ENCODE measurements at regions not wholly inside any gene's neighbourhood (a gene's known extent, or its start where the extent isn't known, plus 50 kb on each side); places are given as distances from the start of the nearest gene placed in this dataset.

DNA sequence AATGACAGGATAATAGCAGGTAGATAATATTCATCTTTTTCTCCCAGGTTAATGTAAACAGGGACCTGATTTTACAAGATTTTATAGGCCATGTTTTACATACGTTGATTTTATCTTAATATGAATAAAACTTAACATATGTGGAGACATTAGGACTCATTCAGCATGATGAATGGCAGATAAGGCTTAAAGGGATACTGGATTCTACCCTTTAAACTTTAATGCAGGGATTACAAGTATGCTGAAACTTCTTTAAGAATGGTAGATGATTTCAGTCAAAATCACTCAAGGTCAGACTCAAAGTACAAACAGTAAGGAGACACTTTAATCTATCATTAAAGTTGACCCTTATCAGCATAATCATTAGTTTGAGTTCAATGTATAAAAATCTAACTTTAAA, 274.5 kb upstream of the IZUMO3 start:
- no peak for FAIRE-seq
- Histone ChIP-seq H3K4me2 (ENCODE audit: low read depth, low read length) (no peak overlapping the region), H3K79me2 (ENCODE audit: insufficient read depth, low read length) (no peaks in the 10 kb centered on the region), H3K36me3 (replicated peaks in 1 of 2; ENCODE audit: control insufficient read depth in 1 of 2, insufficient read depth in 2 of 2, low read length in 2 of 2) (no peaks in the 10 kb centered on the region), H3K9me3 (ENCODE audit: low read length) (peaks cover 60% of the 10 kb centered on the region), H3K27ac (ENCODE audit: extremely low read length, insufficient read depth, low read length) (no peak overlapping the region), H3K27me3 (ENCODE audit: control insufficient read depth in 1 of 2, insufficient read depth in 2 of 2, low read length in 2 of 2) (no peaks in the 10 kb centered on the region), H3K9ac (ENCODE audit: insufficient read depth, low read depth, low read length) (no peak overlapping the region), H2AFZ (ENCODE audit: low read length) (no peak overlapping the region), H4K20me1 (ENCODE audit: insufficient read depth, low read length) (no peaks in the 10 kb centered on the region), H3K4me1 (ENCODE audit: insufficient read depth, low read length) (no peaks in the 10 kb centered on the region), H3K4me3 (replicated peaks in 1 of 3; ENCODE audit: insufficient read depth in 1 of 3, low read depth in 2 of 3, low read length in 3 of 3) (no peak overlapping the region)
- in situ Hi-C loops (cut with HindIII; ENCODE audit: extremely low pct_ligation_motif_present, low pct_unique_long_range_greater_than_20kb), result loop anchor here (25.0 kb wide), 1 partner anchor 108 kb away; no protein-coding TSS in a partner anchor
- intact Hi-C loops (cut with micrococcal nuclease; ENCODE audit: unreplicated experiment), result no loop called here
- no TSS peak for BruUV-seq (replicated peaks)
- ChIA-PET POLR2A (no interaction called here), CTCF (ENCODE audit: low intra/inter-chr PET ratio, low total read pairs) (no interaction called here)
- DNase-seq (ENCODE audit: low spot score), result no peak
- no peak for ATAC-seq
- 4% methylated on average over 1 of the region's 1 CpG for WGBS (ENCODE audit: low lambda C conversion rate)
- no peak for TF ChIP-seq NAIF1 (CRISPR knock-in tag; IDR thresholded peaks at IDR 0.05; ENCODE audit: borderline replicate concordance)
- no peak for TF ChIP-seq ZNF569 (CRISPR knock-in tag; IDR thresholded peaks at IDR 0.05; ENCODE audit: borderline replicate concordance)
- no peak for TF ChIP-seq YEATS2 (CRISPR knock-in tag; IDR thresholded peaks at IDR 0.05; ENCODE audit: borderline replicate concordance)
- TF ChIP-seq MZF1 (CRISPR knock-in tag; IDR thresholded peaks at IDR 0.05; ENCODE audit: borderline replicate concordance), result no peak
- TF ChIP-seq, protein P1, sequence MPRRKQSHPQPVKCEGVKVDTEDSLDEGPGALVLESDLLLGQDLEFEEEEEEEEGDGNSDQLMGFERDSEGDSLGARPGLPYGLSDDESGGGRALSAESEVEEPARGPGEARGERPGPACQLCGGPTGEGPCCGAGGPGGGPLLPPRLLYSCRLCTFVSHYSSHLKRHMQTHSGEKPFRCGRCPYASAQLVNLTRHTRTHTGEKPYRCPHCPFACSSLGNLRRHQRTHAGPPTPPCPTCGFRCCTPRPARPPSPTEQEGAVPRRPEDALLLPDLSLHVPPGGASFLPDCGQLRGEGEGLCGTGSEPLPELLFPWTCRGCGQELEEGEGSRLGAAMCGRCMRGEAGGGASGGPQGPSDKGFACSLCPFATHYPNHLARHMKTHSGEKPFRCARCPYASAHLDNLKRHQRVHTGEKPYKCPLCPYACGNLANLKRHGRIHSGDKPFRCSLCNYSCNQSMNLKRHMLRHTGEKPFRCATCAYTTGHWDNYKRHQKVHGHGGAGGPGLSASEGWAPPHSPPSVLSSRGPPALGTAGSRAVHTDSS (CRISPR knock-in tag; conservative IDR thresholded peaks at IDR 0.05), result no peak
- TF ChIP-seq NR2C2 (CRISPR knock-in tag; IDR thresholded peaks at IDR 0.05; ENCODE audit: borderline replicate concordance), result no peak
- no peak for TF ChIP-seq HOXA3 (CRISPR knock-in tag; IDR thresholded peaks at IDR 0.05)
- TF ChIP-seq, protein P2, sequence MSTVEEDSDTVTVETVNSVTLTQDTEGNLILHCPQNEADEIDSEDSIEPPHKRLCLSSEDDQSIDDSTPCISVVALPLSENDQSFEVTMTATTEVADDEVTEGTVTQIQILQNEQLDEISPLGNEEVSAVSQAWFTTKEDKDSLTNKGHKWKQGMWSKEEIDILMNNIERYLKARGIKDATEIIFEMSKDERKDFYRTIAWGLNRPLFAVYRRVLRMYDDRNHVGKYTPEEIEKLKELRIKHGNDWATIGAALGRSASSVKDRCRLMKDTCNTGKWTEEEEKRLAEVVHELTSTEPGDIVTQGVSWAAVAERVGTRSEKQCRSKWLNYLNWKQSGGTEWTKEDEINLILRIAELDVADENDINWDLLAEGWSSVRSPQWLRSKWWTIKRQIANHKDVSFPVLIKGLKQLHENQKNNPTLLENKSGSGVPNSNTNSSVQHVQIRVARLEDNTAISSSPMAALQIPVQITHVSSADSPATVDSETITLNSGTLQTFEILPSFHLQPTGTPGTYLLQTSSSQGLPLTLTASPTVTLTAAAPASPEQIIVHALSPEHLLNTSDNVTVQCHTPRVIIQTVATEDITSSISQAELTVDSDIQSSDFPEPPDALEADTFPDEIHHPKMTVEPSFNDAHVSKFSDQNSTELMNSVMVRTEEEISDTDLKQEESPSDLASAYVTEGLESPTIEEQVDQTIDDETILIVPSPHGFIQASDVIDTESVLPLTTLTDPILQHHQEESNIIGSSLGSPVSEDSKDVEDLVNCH (CRISPR knock-in tag; IDR thresholded peaks at IDR 0.05), result no peak
- TF ChIP-seq GLI4 (CRISPR knock-in tag; IDR thresholded peaks at IDR 0.05; ENCODE audit: borderline replicate concordance), result no peak
- TF ChIP-seq, protein P3, sequence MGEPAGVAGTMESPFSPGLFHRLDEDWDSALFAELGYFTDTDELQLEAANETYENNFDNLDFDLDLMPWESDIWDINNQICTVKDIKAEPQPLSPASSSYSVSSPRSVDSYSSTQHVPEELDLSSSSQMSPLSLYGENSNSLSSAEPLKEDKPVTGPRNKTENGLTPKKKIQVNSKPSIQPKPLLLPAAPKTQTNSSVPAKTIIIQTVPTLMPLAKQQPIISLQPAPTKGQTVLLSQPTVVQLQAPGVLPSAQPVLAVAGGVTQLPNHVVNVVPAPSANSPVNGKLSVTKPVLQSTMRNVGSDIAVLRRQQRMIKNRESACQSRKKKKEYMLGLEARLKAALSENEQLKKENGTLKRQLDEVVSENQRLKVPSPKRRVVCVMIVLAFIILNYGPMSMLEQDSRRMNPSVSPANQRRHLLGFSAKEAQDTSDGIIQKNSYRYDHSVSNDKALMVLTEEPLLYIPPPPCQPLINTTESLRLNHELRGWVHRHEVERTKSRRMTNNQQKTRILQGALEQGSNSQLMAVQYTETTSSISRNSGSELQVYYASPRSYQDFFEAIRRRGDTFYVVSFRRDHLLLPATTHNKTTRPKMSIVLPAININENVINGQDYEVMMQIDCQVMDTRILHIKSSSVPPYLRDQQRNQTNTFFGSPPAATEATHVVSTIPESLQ (CRISPR knock-in tag; conservative IDR thresholded peaks at IDR 0.05), result no peak
- TF ChIP-seq MTA1 (CRISPR knock-in tag; IDR thresholded peaks at IDR 0.05; ENCODE audit: borderline replicate concordance), result no peak
- TF ChIP-seq, protein P4, sequence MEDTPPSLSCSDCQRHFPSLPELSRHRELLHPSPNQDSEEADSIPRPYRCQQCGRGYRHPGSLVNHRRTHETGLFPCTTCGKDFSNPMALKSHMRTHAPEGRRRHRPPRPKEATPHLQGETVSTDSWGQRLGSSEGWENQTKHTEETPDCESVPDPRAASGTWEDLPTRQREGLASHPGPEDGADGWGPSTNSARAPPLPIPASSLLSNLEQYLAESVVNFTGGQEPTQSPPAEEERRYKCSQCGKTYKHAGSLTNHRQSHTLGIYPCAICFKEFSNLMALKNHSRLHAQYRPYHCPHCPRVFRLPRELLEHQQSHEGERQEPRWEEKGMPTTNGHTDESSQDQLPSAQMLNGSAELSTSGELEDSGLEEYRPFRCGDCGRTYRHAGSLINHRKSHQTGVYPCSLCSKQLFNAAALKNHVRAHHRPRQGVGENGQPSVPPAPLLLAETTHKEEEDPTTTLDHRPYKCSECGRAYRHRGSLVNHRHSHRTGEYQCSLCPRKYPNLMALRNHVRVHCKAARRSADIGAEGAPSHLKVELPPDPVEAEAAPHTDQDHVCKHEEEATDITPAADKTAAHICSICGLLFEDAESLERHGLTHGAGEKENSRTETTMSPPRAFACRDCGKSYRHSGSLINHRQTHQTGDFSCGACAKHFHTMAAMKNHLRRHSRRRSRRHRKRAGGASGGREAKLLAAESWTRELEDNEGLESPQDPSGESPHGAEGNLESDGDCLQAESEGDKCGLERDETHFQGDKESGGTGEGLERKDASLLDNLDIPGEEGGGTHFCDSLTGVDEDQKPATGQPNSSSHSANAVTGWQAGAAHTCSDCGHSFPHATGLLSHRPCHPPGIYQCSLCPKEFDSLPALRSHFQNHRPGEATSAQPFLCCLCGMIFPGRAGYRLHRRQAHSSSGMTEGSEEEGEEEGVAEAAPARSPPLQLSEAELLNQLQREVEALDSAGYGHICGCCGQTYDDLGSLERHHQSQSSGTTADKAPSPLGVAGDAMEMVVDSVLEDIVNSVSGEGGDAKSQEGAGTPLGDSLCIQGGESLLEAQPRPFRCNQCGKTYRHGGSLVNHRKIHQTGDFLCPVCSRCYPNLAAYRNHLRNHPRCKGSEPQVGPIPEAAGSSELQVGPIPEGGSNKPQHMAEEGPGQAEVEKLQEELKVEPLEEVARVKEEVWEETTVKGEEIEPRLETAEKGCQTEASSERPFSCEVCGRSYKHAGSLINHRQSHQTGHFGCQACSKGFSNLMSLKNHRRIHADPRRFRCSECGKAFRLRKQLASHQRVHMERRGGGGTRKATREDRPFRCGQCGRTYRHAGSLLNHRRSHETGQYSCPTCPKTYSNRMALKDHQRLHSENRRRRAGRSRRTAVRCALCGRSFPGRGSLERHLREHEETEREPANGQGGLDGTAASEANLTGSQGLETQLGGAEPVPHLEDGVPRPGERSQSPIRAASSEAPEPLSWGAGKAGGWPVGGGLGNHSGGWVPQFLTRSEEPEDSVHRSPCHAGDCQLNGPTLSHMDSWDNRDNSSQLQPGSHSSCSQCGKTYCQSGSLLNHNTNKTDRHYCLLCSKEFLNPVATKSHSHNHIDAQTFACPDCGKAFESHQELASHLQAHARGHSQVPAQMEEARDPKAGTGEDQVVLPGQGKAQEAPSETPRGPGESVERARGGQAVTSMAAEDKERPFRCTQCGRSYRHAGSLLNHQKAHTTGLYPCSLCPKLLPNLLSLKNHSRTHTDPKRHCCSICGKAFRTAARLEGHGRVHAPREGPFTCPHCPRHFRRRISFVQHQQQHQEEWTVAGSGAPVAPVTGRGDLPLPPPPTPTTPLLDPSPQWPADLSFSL (CRISPR knock-in tag; IDR thresholded peaks at IDR 0.05), result no peak
- TF ChIP-seq ZFP36L2 (CRISPR knock-in tag; IDR thresholded peaks at IDR 0.05), result no peak

Measured in HepG2 (cell line).